ENCODE measurements at regions not wholly inside any gene's neighbourhood (a gene's known extent, or its start where the extent isn't known, plus 50 kb on each side); places are given as distances from the start of the nearest gene placed in this dataset.

DNA sequence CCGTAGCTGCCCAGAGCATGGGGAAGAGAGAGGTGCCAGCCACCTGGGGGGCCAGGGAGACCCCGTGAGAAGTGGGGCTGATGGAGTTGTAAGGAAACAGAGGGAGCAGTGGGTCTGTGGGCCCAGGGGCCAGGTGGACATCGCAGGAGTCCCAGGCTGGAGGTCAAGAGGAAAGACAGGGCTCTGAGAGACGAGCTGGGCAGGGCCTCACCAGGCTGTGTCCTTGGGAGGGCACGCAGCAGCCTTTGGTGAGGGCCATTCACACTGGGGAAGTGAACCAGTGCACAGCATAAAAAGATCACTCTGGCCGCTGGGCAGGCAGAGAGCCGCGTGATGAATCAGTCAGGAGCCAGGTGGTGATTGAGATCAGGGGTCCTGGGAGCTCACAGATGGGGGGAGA is 73.9 kb upstream of the FOXQ1 start:
- TF ChIP-seq EZH2phosphoT487 (IDR thresholded peaks at IDR 0.05; ENCODE audit: insufficient read depth, low read depth) (no peak), EZH2 (IDR thresholded peaks at IDR 0.05; ENCODE audit: insufficient read depth, poor library complexity, severe bottlenecking) (no peak)

Data from GM23248 (cell line).